ENCODE measurements at regions not wholly inside any gene's neighbourhood (a gene's known extent, or its start where the extent isn't known, plus 50 kb on each side); places are given as distances from the start of the nearest gene placed in this dataset.

DNA sequence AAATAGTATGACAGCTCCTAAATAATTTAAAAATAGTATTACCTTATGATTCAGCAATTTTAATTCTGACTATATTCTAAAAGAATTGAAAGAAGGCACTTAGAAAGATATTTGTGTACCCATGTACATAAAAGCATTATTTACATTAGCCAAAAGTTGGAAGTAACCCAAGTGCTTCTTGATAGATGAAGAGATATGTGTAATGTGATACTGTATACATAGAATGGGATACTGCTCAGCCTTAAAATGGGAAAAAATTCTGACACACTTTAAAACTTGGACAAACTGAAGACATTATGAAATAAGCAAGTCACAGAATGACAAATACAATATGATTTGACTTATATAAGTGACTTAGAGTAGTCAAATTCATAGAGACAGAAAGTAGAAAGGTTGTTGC, 112.2 kb downstream of the IDS start:
- TF ChIP-seq, protein P1, sequence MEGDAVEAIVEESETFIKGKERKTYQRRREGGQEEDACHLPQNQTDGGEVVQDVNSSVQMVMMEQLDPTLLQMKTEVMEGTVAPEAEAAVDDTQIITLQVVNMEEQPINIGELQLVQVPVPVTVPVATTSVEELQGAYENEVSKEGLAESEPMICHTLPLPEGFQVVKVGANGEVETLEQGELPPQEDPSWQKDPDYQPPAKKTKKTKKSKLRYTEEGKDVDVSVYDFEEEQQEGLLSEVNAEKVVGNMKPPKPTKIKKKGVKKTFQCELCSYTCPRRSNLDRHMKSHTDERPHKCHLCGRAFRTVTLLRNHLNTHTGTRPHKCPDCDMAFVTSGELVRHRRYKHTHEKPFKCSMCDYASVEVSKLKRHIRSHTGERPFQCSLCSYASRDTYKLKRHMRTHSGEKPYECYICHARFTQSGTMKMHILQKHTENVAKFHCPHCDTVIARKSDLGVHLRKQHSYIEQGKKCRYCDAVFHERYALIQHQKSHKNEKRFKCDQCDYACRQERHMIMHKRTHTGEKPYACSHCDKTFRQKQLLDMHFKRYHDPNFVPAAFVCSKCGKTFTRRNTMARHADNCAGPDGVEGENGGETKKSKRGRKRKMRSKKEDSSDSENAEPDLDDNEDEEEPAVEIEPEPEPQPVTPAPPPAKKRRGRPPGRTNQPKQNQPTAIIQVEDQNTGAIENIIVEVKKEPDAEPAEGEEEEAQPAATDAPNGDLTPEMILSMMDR (IDR thresholded peaks at IDR 0.05 in 8 of 11, conservative IDR thresholded peaks at IDR 0.05 in 3 of 11): no peak
- TF ChIP-seq POLR2AphosphoS5 (IDR thresholded peaks at IDR 0.05): no peak
- no peak for TF ChIP-seq POLR2A (IDR thresholded peaks at IDR 0.05)

Measured in spleen (tissue), 7 donors.